Endodermal cell (in vitro differentiated cells): ENCODE measurements at regions not wholly inside any gene's neighbourhood (a gene's known extent, or its start where the extent isn't known, plus 50 kb on each side); places are given as distances from the start of the nearest gene placed in this dataset.

Experiments
- DNase-seq: peaks from one replicate; pipeline ENCODE4 v3.0.0-alpha.2; 2017
- H3K27ac ChIP-seq: 2 replicates; pipeline ENCODE4 v1.5.1; 2013; ENCODE audit warnings: mild to moderate bottlenecking, low read depth, low read length, moderate library complexity
- H3K27me3 ChIP-seq: 2 replicates; pipeline ENCODE4 v1.6.1; 2013; ENCODE audit warnings: mild to moderate bottlenecking, low read length, moderate library complexity; ENCODE audit not compliant: insufficient read depth, control insufficient read depth, poor library complexity, severe bottlenecking
- H3K36me3 ChIP-seq: 2 replicates; pipeline ENCODE4 v1.7.0; 2013; ENCODE audit warnings: mild to moderate bottlenecking, low read length, moderate library complexity; ENCODE audit not compliant: control insufficient read depth, insufficient read depth
- H3K4me1 ChIP-seq: one replicate; pipeline ENCODE4 v1.7.0; 2013; ENCODE audit warnings: low read length; ENCODE audit not compliant: control insufficient read depth, insufficient read depth
- H3K4me3 ChIP-seq: 2 replicates; pipeline ENCODE4 v1.5.1; 2013; ENCODE audit warnings: mild to moderate bottlenecking, low read length, moderate library complexity
- H3K9ac ChIP-seq: 2 replicates; pipeline ENCODE4 v1.6.1; 2013; ENCODE audit warnings: mild to moderate bottlenecking, low read length, moderate library complexity; ENCODE audit not compliant: poor library complexity, severe bottlenecking; ENCODE audit errors: extremely low read depth
- H3K9me3 ChIP-seq: 2 replicates; pipeline ENCODE4 v1.6.1; 2013; ENCODE audit warnings: mild to moderate bottlenecking, low read length, moderate library complexity; ENCODE audit not compliant: control insufficient read depth
- H3K27ac Mint-ChIP-seq: 2 replicates; pipeline ENCODE4 v1.8.0; 2020; ENCODE audit warnings: mixed read lengths
- H3K27me3 Mint-ChIP-seq: 2 replicates; pipeline ENCODE4 v1.8.0; 2021; ENCODE audit warnings: mild to moderate bottlenecking, mixed read lengths; ENCODE audit not compliant: insufficient read depth
- H3K36me3 Mint-ChIP-seq: 2 replicates; pipeline ENCODE4 v1.8.0; 2020; ENCODE audit warnings: low read depth, mixed read lengths
- H3K4me1 Mint-ChIP-seq: 2 replicates; pipeline ENCODE4 v1.8.0; 2020; ENCODE audit warnings: mixed read lengths
- H3K4me3 Mint-ChIP-seq: 2 replicates; pipeline ENCODE4 v1.8.0; 2020; ENCODE audit warnings: mild to moderate bottlenecking, moderate library complexity, mixed read lengths
- H3K9me3 Mint-ChIP-seq: 2 replicates; pipeline ENCODE4 v1.8.0; 2020; ENCODE audit warnings: mild to moderate bottlenecking, mixed read lengths
- WGBS, 2 experiments: methylation state at CpG; one replicate each; pipeline versions ENCODE4 v1.1.5 to v1.1.7; 2013; ENCODE audit warnings: missing lambda C conversion rate in 2 of 2, mixed read lengths in 1 of 2; ENCODE audit not compliant: insufficient coverage in 1 of 2, insufficient read length in 1 of 2; 5-methylcytosine and 5-hydroxymethylcytosine counted together
- TF ChIP-seq, protein P1 (sequence below): fragments of 200-600 bp; sonication (generic); conservative IDR thresholded peaks from 2 replicates; pipeline ENCODE4 v1.5.0; 2021; ENCODE audit warnings: antibody characterized with exemption, mild to moderate bottlenecking

DNA sequence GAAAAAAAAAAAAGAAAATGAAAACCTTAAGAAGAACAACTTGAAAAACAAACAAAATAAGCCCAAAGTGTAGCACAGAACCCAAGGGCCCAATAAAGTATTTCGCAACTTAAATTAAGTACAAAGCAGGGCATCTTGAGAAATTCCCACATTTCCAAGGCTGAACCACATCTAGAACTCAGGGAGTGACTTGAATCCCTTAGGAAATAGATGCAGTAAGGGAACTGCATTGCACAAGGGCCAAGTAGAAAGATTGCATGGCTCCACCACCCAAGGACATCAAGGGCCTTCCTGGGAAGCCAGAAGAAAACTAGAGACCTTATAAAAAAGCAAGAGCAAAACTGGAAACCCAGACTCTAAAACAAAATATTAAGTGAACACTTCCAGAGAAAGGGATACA is 352.7 kb downstream of the CXCL12 start:
- H3K4me1 Mint-ChIP-seq, result peaks cover 17% of the 10 kb centered on the region
- TF ChIP-seq, protein P1, sequence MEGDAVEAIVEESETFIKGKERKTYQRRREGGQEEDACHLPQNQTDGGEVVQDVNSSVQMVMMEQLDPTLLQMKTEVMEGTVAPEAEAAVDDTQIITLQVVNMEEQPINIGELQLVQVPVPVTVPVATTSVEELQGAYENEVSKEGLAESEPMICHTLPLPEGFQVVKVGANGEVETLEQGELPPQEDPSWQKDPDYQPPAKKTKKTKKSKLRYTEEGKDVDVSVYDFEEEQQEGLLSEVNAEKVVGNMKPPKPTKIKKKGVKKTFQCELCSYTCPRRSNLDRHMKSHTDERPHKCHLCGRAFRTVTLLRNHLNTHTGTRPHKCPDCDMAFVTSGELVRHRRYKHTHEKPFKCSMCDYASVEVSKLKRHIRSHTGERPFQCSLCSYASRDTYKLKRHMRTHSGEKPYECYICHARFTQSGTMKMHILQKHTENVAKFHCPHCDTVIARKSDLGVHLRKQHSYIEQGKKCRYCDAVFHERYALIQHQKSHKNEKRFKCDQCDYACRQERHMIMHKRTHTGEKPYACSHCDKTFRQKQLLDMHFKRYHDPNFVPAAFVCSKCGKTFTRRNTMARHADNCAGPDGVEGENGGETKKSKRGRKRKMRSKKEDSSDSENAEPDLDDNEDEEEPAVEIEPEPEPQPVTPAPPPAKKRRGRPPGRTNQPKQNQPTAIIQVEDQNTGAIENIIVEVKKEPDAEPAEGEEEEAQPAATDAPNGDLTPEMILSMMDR, result no peak
- Histone ChIP-seq H3K4me3 (no peak overlapping the region), H3K27ac (no peak overlapping the region), H3K9me3 (no peaks in the 10 kb centered on the region), H3K27me3 (no peaks in the 10 kb centered on the region), H3K4me1 (peaks cover 3% of the 10 kb centered on the region), H3K9ac (no peak overlapping the region), H3K36me3 (no peaks in the 10 kb centered on the region)
- H3K27me3 Mint-ChIP-seq, result peaks cover 2% of the 10 kb centered on the region
- no peaks in the 10 kb centered on the region for H3K36me3 Mint-ChIP-seq
- H3K4me3 Mint-ChIP-seq, result no peak overlapping the region
- no peaks in the 10 kb centered on the region for H3K9me3 Mint-ChIP-seq
- no peak overlapping the region for H3K27ac Mint-ChIP-seq
- WGBS, 2 experiments, result 96% methylated on average over 1 of the region's 1 CpG; no CpG with 5 or more reads in 1 of the 2 experiments
- DNase-seq, result no peak

DNA sequence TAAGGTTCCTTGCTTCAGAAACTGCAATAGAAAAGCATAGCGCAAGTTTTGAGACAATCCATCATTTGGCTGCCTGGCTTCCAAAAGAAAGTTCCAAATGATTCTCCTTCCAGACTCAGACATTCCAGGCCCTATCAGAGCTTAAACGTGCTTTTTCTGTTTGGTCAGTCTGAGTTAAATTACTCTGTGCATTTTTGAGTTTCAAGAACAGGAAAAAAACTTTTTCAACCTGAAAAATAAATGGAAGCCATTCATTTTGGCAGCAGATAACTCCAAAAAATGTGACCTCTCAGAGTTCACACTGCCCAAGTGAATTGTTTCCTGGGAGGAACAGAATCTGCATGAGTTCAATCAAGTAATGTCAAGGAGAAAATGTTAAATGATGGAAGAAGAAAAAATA is 354.2 kb downstream of the CXCL12 start:
- peaks cover 8% of the 10 kb centered on the region for H3K4me1 Mint-ChIP-seq
- no peaks in the 10 kb centered on the region for H3K9me3 Mint-ChIP-seq
- H3K27me3 ChIP-seq, result no peaks in the 10 kb centered on the region
- H3K36me3 Mint-ChIP-seq, result no peaks in the 10 kb centered on the region
- no peak overlapping the region for H3K4me3 Mint-ChIP-seq
- WGBS, 2 experiments, result 76 to 85% methylated on average over 2 of the region's 2 CpGs
- H3K27me3 Mint-ChIP-seq, result peaks cover 2% of the 10 kb centered on the region
- no peaks in the 10 kb centered on the region for H3K36me3 ChIP-seq
- no peak for DNase-seq
- no peak overlapping the region for H3K9ac ChIP-seq
- no peak overlapping the region for H3K27ac Mint-ChIP-seq
- H3K9me3 ChIP-seq, result no peaks in the 10 kb centered on the region
- H3K4me3 ChIP-seq, result no peak overlapping the region
- TF ChIP-seq, protein P1, result no peak
- no peaks in the 10 kb centered on the region for H3K4me1 ChIP-seq
- H3K27ac ChIP-seq, result no peak overlapping the region

DNA sequence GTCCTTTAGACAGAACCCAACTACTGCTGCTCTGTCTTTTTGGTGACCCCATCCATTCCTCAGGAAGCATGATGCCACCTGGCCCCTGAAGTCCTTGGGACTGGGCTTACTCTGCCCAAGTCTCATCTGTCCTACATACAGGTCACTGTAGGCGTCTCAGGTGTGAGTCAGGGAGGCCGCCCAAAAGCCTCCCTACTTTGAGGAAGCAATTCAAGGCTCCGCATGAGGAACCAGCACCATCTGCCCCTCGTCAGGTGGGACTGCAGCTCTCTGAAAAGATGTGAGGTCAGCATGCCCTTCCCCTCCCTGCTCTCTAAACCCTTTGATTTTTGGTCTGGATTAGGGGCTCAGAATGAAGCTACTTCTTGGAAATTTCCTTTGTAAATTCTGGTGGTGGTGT is 354.8 kb downstream of the CXCL12 start:
- Mint-ChIP-seq H3K4me3 (no peak overlapping the region), H3K27me3 (peaks cover 2% of the 10 kb centered on the region), H3K36me3 (no peaks in the 10 kb centered on the region), H3K4me1 (peaks cover 4% of the 10 kb centered on the region), H3K27ac (no peak overlapping the region), H3K9me3 (no peaks in the 10 kb centered on the region)
- DNase-seq, result peak; percentile 80
- Histone ChIP-seq H3K4me1 (no peaks in the 10 kb centered on the region), H3K27ac (no peak overlapping the region), H3K9me3 (no peaks in the 10 kb centered on the region), H3K27me3 (no peaks in the 10 kb centered on the region), H3K9ac (no peak overlapping the region), H3K36me3 (no peaks in the 10 kb centered on the region), H3K4me3 (no peak overlapping the region)
- TF ChIP-seq, protein P1, result peak; percentile 80
- WGBS, 2 experiments, result 72 to 74% methylated on average over 3 to 4 of the region's 4 CpGs
